BLaER1 treated with 17β-estradiol and CSF1 and Interleukin-3, amounts not matched to agents 10 nM and 100 nM (cell line): ENCODE measurements at regions not wholly inside any gene's neighbourhood (a gene's known extent, or its start where the extent isn't known, plus 50 kb on each side); places are given as distances from the start of the nearest gene placed in this dataset.

Experiments used
- H3K27ac ChIP-seq, 11 experiments: shearing (Covaris generic); formaldehyde crosslinking; 2 replicates each; pipeline ENCODE4 v1.8.1; 2022
- H3K27me3 ChIP-seq, 11 experiments: shearing (Covaris generic); formaldehyde crosslinking; 2 replicates each; pipeline ENCODE4 v1.8.1; 2022
- H3K36me3 ChIP-seq, 11 experiments: shearing (Covaris generic); formaldehyde crosslinking; 2 replicates each; pipeline ENCODE4 v1.8.1; 2022
- H3K4me1 ChIP-seq, 10 experiments: shearing (Covaris generic); formaldehyde crosslinking; 2 replicates each; pipeline ENCODE4 v1.8.1; 2022
- H3K4me2 ChIP-seq, 11 experiments: shearing (Covaris generic); formaldehyde crosslinking; 2 replicates each; pipeline ENCODE4 v1.8.1; 2022
- H3K4me3 ChIP-seq, 10 experiments: shearing (Covaris generic); formaldehyde crosslinking; 2 replicates each; pipeline ENCODE4 v1.8.1; 2022
- H3K9ac ChIP-seq, 11 experiments: shearing (Covaris generic); formaldehyde crosslinking; 2 replicates each; pipeline ENCODE4 v1.8.1; 2022
- H3K9me3 ChIP-seq, 11 experiments: shearing (Covaris generic); formaldehyde crosslinking; replicated peaks in 1 of 11; 2 replicates each; pipeline ENCODE4 v1.8.1; 2022
- H4K20me1 ChIP-seq, 11 experiments: shearing (Covaris generic); formaldehyde crosslinking; 2 replicates each; pipeline ENCODE4 v1.8.1; 2022
- Cebpa-rat ChIP-seq, 11 experiments: shearing (Covaris generic); IDR thresholded peaks; 2 replicates each; pipeline ENCODE4 v1.8.1; 2022

DNA sequence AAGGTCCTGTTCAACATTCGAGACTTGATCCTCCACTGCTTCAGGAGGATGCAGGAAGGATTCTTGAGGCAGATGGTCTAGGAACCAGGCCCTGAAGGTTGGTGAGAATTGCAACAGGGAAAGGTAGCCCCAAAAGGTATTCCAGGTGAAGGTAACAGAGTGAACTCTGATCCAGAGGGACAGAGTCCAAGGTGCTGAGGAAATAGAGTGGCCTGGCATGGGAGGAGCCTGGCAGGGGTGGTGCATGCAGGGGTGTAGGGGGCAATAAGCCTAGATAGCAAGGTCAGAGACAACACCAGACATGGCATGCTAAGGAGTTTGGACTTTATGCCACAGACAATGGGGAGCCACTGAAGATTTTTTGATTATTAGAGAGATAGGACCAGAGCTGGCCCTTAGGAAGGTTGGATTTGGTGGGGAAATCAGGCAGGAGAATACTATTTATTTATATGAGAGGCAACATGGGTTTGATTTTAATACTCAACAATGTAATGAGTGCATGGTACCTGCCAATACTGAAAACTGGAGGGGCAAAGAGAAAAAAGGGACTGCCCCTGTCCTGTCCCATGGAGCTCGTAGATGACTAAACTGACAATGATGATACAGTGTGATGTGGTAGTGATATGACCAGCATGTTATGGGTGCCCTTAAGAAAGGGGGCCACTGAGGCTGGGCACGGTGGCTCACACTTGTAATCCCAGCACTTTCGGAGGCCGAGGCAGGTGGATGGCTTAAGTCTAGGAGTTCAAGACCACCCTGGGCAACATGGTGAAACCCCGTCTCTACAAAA, 50.5 kb upstream of the TMED10 start:
- Histone ChIP-seq H3K36me3 (no peaks in the 10 kb centered on the region), H3K4me1 (peaks cover 65 to 79% (median 71%) of the 10 kb centered on the region in 10 experiments), H3K9ac (no peak overlapping the region), H3K27me3 (no peaks in the 10 kb centered on the region), H4K20me1 (no peaks in the 10 kb centered on the region), H3K4me3 (no peak overlapping the region), H3K27ac (peak overlapping the region in 3 of 11 experiments; percentile 10 to 75 (median 46); a peak in 4 of 22 replicates), H3K9me3 (no peaks in the 10 kb centered on the region), H3K4me2 (peak overlapping the region in 3 of 11 experiments; percentile 62 to 78 (median 68); a peak in 4 of 22 replicates)
- TF ChIP-seq Cebpa-rat (IDR thresholded peaks at IDR 0.05): no peak
